Neural cell (in vitro differentiated cells): ENCODE measurements at regions not wholly inside any gene's neighbourhood (a gene's known extent, or its start where the extent isn't known, plus 50 kb on each side); places are given as distances from the start of the nearest gene placed in this dataset.

ENCODE experiments used
- CTCF ChIP-seq: fragments of 450-650 bp; IDR thresholded peaks from 2 replicates; pipeline ENCODE4 v1.5.1; 2014; ENCODE audit warnings: antibody characterized with exemption, mild to moderate bottlenecking, moderate library complexity; ENCODE audit not compliant: poor library complexity, severe bottlenecking
- EP300 ChIP-seq: fragments of 450-650 bp; conservative IDR thresholded peaks from 2 replicates; pipeline ENCODE4 v1.6.1; 2014; ENCODE audit warnings: antibody characterized with exemption, mild to moderate bottlenecking, moderate library complexity; ENCODE audit not compliant: poor library complexity, severe bottlenecking
- EZH2 ChIP-seq: fragments of 200-600, 300-800 bp; shearing (Covaris generic), sonication (generic); IDR thresholded peaks from 2 replicates; pipeline ENCODE4 v1.6.1; 2014; ENCODE audit warnings: antibody characterized with exemption, low read length, borderline replicate concordance, mild to moderate bottlenecking; ENCODE audit not compliant: insufficient read depth, poor library complexity, severe bottlenecking
- MXI1 ChIP-seq: fragments of 450-650 bp; conservative IDR thresholded peaks from 2 replicates; pipeline ENCODE4 v1.6.1; 2014; ENCODE audit warnings: antibody characterized with exemption, mild to moderate bottlenecking; ENCODE audit not compliant: poor library complexity, severe bottlenecking
- POLR2AphosphoS5 ChIP-seq: IDR thresholded peaks from 2 replicates; pipeline ENCODE4 v1.6.1; 2012
- RAD21 ChIP-seq: fragments of 450-650 bp; conservative IDR thresholded peaks from 2 replicates; pipeline ENCODE4 v1.6.1; 2014; ENCODE audit warnings: antibody characterized with exemption, mild to moderate bottlenecking, moderate library complexity
- REST ChIP-seq: IDR thresholded peaks from 2 replicates; pipeline ENCODE4 v1.6.1; 2012; ENCODE audit warnings: borderline replicate concordance
- SMC3 ChIP-seq: fragments of 450-650 bp; conservative IDR thresholded peaks from 2 replicates; pipeline ENCODE4 v1.6.1; 2014; ENCODE audit warnings: antibody characterized with exemption, mild to moderate bottlenecking, moderate library complexity; ENCODE audit not compliant: poor library complexity

DNA sequence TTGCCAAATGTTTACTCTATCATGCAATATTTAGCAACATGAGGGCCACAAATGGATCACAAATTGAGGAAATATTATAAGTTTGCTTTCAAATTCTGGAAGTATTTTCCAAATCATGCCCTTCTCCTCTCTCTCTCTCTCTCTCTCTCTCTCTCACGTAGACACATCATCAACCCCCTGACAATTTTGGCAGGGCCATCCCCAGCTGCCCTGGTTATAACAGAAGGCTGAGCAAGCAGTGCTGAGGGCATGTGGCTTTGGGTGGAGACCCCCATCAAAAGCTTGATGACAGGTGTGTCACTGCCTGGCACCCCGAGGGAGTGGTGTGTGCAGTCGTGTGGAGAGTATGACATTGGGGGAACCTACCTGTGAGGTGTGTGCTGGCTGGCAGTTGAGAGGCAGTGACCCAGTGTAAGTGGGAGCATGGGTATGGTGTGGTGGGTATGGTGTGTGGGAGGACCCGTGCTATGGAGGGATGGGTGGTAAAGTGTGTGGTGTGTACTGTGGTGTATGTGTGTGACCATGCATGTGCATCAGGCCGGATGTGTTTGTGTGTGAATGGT, 224.5 kb downstream of the TTC32 start:
- no peak for TF ChIP-seq REST
- no peak for TF ChIP-seq CTCF
- no peak for TF ChIP-seq EZH2
- no peak for TF ChIP-seq POLR2AphosphoS5
- TF ChIP-seq RAD21, result no peak
- no peak for TF ChIP-seq SMC3
- TF ChIP-seq MXI1, result no peak
- TF ChIP-seq EP300, result no peak
